ENCODE measurements at regions not wholly inside any gene's neighbourhood (a gene's known extent, or its start where the extent isn't known, plus 50 kb on each side); places are given as distances from the start of the nearest gene placed in this dataset.

GRCh38 chr2:126826491-126826890, 72.2 kb upstream of the TEX51 start:
- no peaks in the 10 kb centered on the region for H3F3A ChIP-seq (ENCODE audit: control insufficient read depth, insufficient read depth)
- H3K36me3 ChIP-seq (ENCODE audit: control insufficient read depth, low read length): no peaks in the 10 kb centered on the region
- H3K4me3 ChIP-seq (ENCODE audit: low read length): no peak overlapping the region
- H3K9me3 ChIP-seq (ENCODE audit: control insufficient read depth, insufficient read depth, low read length): no peaks in the 10 kb centered on the region
- TF ChIP-seq EZH2phosphoT487 (IDR thresholded peaks at IDR 0.05; ENCODE audit: borderline replicate concordance, low read length): no peak
- TF ChIP-seq, protein P1, sequence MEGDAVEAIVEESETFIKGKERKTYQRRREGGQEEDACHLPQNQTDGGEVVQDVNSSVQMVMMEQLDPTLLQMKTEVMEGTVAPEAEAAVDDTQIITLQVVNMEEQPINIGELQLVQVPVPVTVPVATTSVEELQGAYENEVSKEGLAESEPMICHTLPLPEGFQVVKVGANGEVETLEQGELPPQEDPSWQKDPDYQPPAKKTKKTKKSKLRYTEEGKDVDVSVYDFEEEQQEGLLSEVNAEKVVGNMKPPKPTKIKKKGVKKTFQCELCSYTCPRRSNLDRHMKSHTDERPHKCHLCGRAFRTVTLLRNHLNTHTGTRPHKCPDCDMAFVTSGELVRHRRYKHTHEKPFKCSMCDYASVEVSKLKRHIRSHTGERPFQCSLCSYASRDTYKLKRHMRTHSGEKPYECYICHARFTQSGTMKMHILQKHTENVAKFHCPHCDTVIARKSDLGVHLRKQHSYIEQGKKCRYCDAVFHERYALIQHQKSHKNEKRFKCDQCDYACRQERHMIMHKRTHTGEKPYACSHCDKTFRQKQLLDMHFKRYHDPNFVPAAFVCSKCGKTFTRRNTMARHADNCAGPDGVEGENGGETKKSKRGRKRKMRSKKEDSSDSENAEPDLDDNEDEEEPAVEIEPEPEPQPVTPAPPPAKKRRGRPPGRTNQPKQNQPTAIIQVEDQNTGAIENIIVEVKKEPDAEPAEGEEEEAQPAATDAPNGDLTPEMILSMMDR (IDR thresholded peaks at IDR 0.05; ENCODE audit: low read depth, low read length, poor library complexity, severe bottlenecking): no peak
- H4K20me1 ChIP-seq (ENCODE audit: control insufficient read depth, insufficient read depth, low read depth, low read length): no peaks in the 10 kb centered on the region
- no peak overlapping the region for H3K27ac ChIP-seq (ENCODE audit: low read depth, low read length)
- no peaks in the 10 kb centered on the region for H3K27me3 ChIP-seq (ENCODE audit: control insufficient read depth, low read length)
- no peaks in the 10 kb centered on the region for H3K79me2 ChIP-seq (ENCODE audit: control insufficient read depth, low read length)
- H3K4me1 ChIP-seq (ENCODE audit: control insufficient read depth, low read length): no peaks in the 10 kb centered on the region
- H3K4me2 ChIP-seq (ENCODE audit: low read length): no peak overlapping the region
- H3K9me2 ChIP-seq (replicated peaks; ENCODE audit: control insufficient read depth, low read length): no peaks in the 10 kb centered on the region

DNA sequence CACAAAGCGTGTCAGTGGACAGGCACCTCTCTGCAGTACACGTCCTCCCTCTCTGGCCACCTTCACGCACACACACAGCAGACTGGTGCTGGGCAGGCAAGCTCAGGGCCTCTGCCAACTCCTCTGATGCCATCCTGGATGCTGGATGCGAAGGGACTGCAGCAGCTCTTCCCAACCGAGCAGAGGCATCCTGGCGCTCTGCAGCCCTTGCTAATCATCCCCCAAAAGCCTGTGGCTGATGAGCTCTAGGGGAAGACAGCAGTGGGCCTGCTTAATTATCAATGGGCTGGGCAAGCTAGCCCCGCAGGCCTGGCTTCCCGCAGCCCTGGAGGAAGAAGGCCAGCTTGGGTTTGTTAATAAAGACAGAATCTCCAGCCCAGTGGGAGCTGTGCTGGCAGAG, 71.3 kb upstream of the TEX51 start:
- TF ChIP-seq, protein P1 (IDR thresholded peaks at IDR 0.05; ENCODE audit: low read depth, low read length, poor library complexity, severe bottlenecking): no peak
- TF ChIP-seq EZH2phosphoT487 (IDR thresholded peaks at IDR 0.05; ENCODE audit: borderline replicate concordance, low read length): no peak
- no peaks in the 10 kb centered on the region for H3K9me2 ChIP-seq (replicated peaks; ENCODE audit: control insufficient read depth, low read length)
- H3K27me3 ChIP-seq (ENCODE audit: control insufficient read depth, low read length): no peaks in the 10 kb centered on the region
- no peaks in the 10 kb centered on the region for H3K9me3 ChIP-seq (ENCODE audit: control insufficient read depth, insufficient read depth, low read length)
- H4K20me1 ChIP-seq (ENCODE audit: control insufficient read depth, insufficient read depth, low read depth, low read length): no peaks in the 10 kb centered on the region
- H3F3A ChIP-seq (ENCODE audit: control insufficient read depth, insufficient read depth): no peaks in the 10 kb centered on the region
- no peak overlapping the region for H3K27ac ChIP-seq (ENCODE audit: low read depth, low read length)
- H3K4me3 ChIP-seq (ENCODE audit: low read length): no peak overlapping the region
- no peak overlapping the region for H3K4me2 ChIP-seq (ENCODE audit: low read length)
- H3K4me1 ChIP-seq (ENCODE audit: control insufficient read depth, low read length): no peaks in the 10 kb centered on the region
- H3K36me3 ChIP-seq (ENCODE audit: control insufficient read depth, low read length): no peaks in the 10 kb centered on the region
- H3K79me2 ChIP-seq (ENCODE audit: control insufficient read depth, low read length): no peaks in the 10 kb centered on the region

DNA sequence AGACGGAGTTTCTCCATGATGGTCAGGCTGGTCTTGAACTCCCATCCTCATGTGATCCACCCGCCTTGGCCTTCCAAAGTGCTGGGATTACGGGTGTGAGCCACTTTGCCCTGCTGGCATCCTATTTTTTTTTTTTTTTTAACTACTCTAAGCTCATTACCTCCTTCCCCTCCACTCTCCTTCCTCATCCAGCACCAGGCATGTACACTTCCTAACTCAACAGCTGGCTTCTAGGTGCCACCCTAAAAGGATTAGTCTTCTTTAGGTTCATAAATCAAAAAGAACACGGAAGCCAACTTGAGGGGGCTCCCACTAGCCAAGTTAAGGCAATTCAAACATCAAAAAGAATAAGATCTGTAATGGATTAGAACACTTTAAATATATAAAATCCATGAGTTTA, 70.6 kb upstream of the TEX51 start:
- Histone ChIP-seq H3K4me1 (ENCODE audit: control insufficient read depth, low read length) (no peaks in the 10 kb centered on the region), H3K9me2 (replicated peaks; ENCODE audit: control insufficient read depth, low read length) (no peaks in the 10 kb centered on the region), H3K27me3 (ENCODE audit: control insufficient read depth, low read length) (no peaks in the 10 kb centered on the region), H3K79me2 (ENCODE audit: control insufficient read depth, low read length) (no peaks in the 10 kb centered on the region), H3K4me3 (ENCODE audit: low read length) (no peak overlapping the region), H3K4me2 (ENCODE audit: low read length) (no peak overlapping the region), H3K9me3 (ENCODE audit: control insufficient read depth, insufficient read depth, low read length) (no peaks in the 10 kb centered on the region), H3K36me3 (ENCODE audit: control insufficient read depth, low read length) (no peaks in the 10 kb centered on the region), H3K27ac (ENCODE audit: low read depth, low read length) (no peak overlapping the region), H3F3A (ENCODE audit: control insufficient read depth, insufficient read depth) (no peaks in the 10 kb centered on the region), H4K20me1 (ENCODE audit: control insufficient read depth, insufficient read depth, low read depth, low read length) (no peaks in the 10 kb centered on the region)
- no peak for TF ChIP-seq EZH2phosphoT487 (IDR thresholded peaks at IDR 0.05; ENCODE audit: borderline replicate concordance, low read length)
- TF ChIP-seq, protein P1 (IDR thresholded peaks at IDR 0.05; ENCODE audit: low read depth, low read length, poor library complexity, severe bottlenecking): no peak

DNA sequence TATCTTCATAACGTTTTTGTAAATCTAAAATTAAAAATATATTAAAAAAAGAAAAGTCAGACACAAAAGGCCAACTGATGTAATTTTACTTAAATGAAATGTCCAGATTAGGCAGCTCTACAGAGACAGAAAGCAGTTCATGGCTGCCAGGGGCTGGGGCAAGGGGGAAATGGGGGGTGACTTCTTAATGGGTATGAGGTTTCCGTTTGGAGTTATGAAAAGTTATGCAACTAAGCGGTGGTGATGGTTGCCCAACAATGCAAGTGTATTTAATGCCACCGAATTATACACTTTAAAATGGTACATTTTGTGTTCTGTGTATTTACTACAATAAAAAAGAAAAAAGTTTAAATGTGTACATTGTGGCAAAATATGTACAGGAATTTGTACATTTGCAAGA, 70.2 kb upstream of the TEX51 start:
- no peaks in the 10 kb centered on the region for H3K9me3 ChIP-seq (ENCODE audit: control insufficient read depth, insufficient read depth, low read length)
- TF ChIP-seq, protein P1 (IDR thresholded peaks at IDR 0.05; ENCODE audit: low read depth, low read length, poor library complexity, severe bottlenecking): no peak
- TF ChIP-seq EZH2phosphoT487 (IDR thresholded peaks at IDR 0.05; ENCODE audit: borderline replicate concordance, low read length): no peak
- H3K4me2 ChIP-seq (ENCODE audit: low read length): no peak overlapping the region
- no peaks in the 10 kb centered on the region for H3K4me1 ChIP-seq (ENCODE audit: control insufficient read depth, low read length)
- H3K27me3 ChIP-seq (ENCODE audit: control insufficient read depth, low read length): no peaks in the 10 kb centered on the region
- H3K27ac ChIP-seq (ENCODE audit: low read depth, low read length): no peak overlapping the region
- H3K9me2 ChIP-seq (replicated peaks; ENCODE audit: control insufficient read depth, low read length): no peaks in the 10 kb centered on the region
- H3K79me2 ChIP-seq (ENCODE audit: control insufficient read depth, low read length): no peaks in the 10 kb centered on the region
- no peak overlapping the region for H3K4me3 ChIP-seq (ENCODE audit: low read length)
- H3K36me3 ChIP-seq (ENCODE audit: control insufficient read depth, low read length): no peaks in the 10 kb centered on the region
- no peaks in the 10 kb centered on the region for H4K20me1 ChIP-seq (ENCODE audit: control insufficient read depth, insufficient read depth, low read depth, low read length)
- no peaks in the 10 kb centered on the region for H3F3A ChIP-seq (ENCODE audit: control insufficient read depth, insufficient read depth)

Data from DOHH2 (cell line).